Colonic mucosa (tissue), 4 donors: ENCODE measurements at regions not wholly inside any gene's neighbourhood (a gene's known extent, or its start where the extent isn't known, plus 50 kb on each side); places are given as distances from the start of the nearest gene placed in this dataset.

ENCODE experiments used
- DNase-seq: peaks from one replicate; pipeline ENCODE4 v3.0.0-alpha.2; 2020
- H3K27ac ChIP-seq: fragments of 200-600 bp; one replicate; pipeline ENCODE4 v1.8.0; 2021
- H3K27me3 ChIP-seq: fragments of 200-600 bp; one replicate; pipeline ENCODE4 v1.8.0; 2021
- H3K36me3 ChIP-seq: fragments of 200-600 bp; one replicate; pipeline ENCODE4 v1.8.0; 2021
- H3K4me1 ChIP-seq: fragments of 200-600 bp; one replicate; pipeline ENCODE4 v1.8.0; 2021; ENCODE audit warnings: mild to moderate bottlenecking
- H3K4me3 ChIP-seq: fragments of 200-600 bp; one replicate; pipeline ENCODE4 v1.8.0; 2021
- H3K9ac ChIP-seq, 2 donors: one replicate each; pipeline ENCODE4 v1.7.0; 2013; ENCODE audit warnings: control low read depth in 2 of 2, low read depth in 2 of 2, low read length in 2 of 2
- H3K9me3 ChIP-seq: fragments of 200-600 bp; one replicate; pipeline ENCODE4 v1.8.0; 2021
- intact Hi-C: fragments of 100-400 bp; cut with DNase I; formaldehyde crosslinking; loops from one replicate; pipeline ENCODE4 v1.14.1; 2022
- TF ChIP-seq, protein P1 (sequence below): fragments of 200-600 bp; IDR thresholded peaks from one replicate; pipeline ENCODE4 v1.8.0; 2022; ENCODE audit warnings: antibody characterized with exemption, mild to moderate bottlenecking
- donor health status: healthy.
- donor health status: DM: no; HTN: no; CAD: no.
- donor health status: DM: no; HTN: no; CAD: no.

DNA sequence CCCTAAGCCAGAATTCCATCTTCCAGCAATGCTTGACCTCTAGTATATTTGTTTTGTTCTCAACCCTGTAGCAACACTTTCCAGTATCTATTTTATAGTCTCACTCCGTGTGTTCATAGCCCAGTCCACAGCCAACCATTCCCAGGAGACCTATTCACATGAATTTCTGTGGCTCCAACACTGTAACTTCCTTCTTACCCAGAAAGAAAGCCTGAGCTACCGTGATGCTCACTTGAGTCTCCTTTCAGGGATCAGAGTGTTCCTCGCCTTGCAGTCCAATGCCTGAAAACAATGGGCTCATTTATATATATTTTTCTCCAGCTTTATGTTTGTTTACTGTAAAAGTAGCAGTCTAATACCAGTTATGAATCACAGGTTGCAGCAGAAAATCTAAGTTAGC, 645.0 kb upstream of the NOVA1 start:
- no peaks in the 10 kb centered on the region for H3K36me3 ChIP-seq
- no peaks in the 10 kb centered on the region for H3K9me3 ChIP-seq
- H3K27ac ChIP-seq = no peak overlapping the region
- no peaks in the 10 kb centered on the region for H3K4me1 ChIP-seq
- DNase-seq = no peak
- H3K27me3 ChIP-seq = no peaks in the 10 kb centered on the region
- no peak overlapping the region for H3K4me3 ChIP-seq
- no peak overlapping the region for H3K9ac ChIP-seq
- TF ChIP-seq, protein P1, sequence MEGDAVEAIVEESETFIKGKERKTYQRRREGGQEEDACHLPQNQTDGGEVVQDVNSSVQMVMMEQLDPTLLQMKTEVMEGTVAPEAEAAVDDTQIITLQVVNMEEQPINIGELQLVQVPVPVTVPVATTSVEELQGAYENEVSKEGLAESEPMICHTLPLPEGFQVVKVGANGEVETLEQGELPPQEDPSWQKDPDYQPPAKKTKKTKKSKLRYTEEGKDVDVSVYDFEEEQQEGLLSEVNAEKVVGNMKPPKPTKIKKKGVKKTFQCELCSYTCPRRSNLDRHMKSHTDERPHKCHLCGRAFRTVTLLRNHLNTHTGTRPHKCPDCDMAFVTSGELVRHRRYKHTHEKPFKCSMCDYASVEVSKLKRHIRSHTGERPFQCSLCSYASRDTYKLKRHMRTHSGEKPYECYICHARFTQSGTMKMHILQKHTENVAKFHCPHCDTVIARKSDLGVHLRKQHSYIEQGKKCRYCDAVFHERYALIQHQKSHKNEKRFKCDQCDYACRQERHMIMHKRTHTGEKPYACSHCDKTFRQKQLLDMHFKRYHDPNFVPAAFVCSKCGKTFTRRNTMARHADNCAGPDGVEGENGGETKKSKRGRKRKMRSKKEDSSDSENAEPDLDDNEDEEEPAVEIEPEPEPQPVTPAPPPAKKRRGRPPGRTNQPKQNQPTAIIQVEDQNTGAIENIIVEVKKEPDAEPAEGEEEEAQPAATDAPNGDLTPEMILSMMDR = no peak
- intact Hi-C loops = no loop called here

DNA sequence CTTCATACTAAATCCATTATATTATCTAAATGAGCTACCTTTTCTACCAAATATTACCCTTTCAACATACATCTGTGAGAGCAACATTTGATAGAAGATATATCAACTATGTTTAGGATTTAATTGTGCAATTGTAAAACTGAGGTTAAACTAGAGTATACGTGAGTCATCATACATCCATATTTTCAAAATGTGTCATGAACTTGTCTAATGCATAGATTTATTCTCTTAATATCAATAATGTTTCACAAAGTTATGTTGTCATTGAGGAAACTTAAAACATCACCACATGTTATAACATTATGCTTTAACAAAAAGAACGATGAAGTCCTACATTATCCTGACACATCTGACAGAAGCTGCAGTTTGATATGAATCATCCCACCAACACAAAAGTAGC, 645.5 kb upstream of the NOVA1 start:
- Histone ChIP-seq H3K4me3 (no peak overlapping the region), H3K9me3 (no peaks in the 10 kb centered on the region), H3K9ac (no peak overlapping the region), H3K27me3 (no peaks in the 10 kb centered on the region), H3K4me1 (no peaks in the 10 kb centered on the region), H3K27ac (no peak overlapping the region), H3K36me3 (no peaks in the 10 kb centered on the region)
- intact Hi-C loops = no loop called here
- TF ChIP-seq, protein P1 = no peak
- DNase-seq = no peak

DNA sequence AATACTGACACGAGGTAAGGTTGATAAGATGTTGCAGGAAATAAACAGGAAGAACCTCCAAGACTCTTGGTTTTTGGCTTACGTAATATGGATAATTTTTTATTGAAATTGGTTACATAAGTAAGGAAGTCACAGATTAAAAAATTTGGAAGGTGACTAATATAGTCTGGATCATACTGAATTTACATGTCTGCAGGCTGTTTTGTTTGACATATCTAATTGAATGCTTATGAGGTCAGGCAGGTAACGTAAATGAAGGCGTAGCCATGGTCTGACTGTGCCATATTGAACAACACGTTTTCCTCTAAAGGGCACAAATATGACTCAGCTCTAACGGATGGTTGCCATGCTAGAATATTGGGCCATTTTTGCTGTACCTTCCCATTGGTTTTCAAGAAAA, 648.1 kb upstream of the NOVA1 start:
- intact Hi-C loops = no loop called here
- H3K27ac ChIP-seq = no peak overlapping the region
- no peaks in the 10 kb centered on the region for H3K27me3 ChIP-seq
- H3K36me3 ChIP-seq = no peaks in the 10 kb centered on the region
- no peak overlapping the region for H3K4me3 ChIP-seq
- no peak overlapping the region for H3K9ac ChIP-seq
- TF ChIP-seq, protein P1 = no peak
- H3K4me1 ChIP-seq = no peaks in the 10 kb centered on the region
- no peak for DNase-seq
- no peaks in the 10 kb centered on the region for H3K9me3 ChIP-seq

DNA sequence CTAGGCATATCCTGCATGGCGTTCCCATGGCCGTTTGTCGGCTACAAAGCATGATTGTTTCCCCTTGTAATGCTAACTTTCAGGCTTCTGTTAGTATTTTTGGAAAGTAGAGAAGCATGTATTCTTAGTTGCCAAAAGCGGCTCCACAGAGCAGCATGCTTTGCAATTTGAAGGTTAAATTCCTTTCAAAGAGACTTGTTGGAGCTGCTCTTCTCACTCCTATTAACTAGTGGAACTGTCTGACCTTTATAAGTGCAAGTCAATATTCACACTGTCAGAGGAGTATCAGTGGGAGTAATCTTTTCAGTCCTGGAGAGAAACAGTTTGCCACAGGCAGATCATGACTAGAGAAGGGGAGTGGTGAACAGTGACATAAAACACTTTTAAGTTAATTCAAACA, 656.1 kb upstream of the NOVA1 start:
- intact Hi-C loops = no loop called here
- no peak overlapping the region for H3K4me3 ChIP-seq

DNA sequence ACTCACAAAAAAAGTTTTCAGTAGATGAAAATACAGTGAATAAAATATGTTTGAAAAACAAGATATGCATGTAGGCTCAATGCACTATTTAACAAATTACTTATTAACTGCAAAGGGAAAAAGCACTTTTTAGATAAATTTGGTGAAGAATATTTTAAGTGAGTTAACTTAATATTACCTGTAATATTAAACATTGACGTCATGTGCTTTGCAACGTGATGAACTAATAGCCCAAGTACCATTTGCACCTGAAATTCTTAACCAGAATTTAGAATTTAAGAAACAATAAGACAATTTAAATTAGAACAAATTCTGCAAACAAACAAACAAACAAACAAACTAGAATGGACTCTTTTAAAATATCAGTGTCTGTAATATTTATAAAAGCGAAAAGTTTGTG, 659.0 kb upstream of the NOVA1 start:
- Histone ChIP-seq H3K4me1 (no peaks in the 10 kb centered on the region), H3K4me3 (no peak overlapping the region), H3K9ac (no peak overlapping the region), H3K36me3 (no peaks in the 10 kb centered on the region), H3K27me3 (no peaks in the 10 kb centered on the region), H3K9me3 (no peaks in the 10 kb centered on the region), H3K27ac (no peak overlapping the region)
- intact Hi-C loops = no loop called here
- DNase-seq = no peak
- TF ChIP-seq, protein P1 = no peak

More for the DNA sequence above, 656.1 kb upstream of the NOVA1 start:
- Histone ChIP-seq H3K36me3 (no peaks in the 10 kb centered on the region), H3K27me3 (no peaks in the 10 kb centered on the region), H3K9me3 (no peaks in the 10 kb centered on the region), H3K9ac (no peak overlapping the region), H3K4me1 (no peaks in the 10 kb centered on the region), H3K27ac (no peak overlapping the region)
- DNase-seq = no peak
- TF ChIP-seq, protein P1 = no peak

DNA sequence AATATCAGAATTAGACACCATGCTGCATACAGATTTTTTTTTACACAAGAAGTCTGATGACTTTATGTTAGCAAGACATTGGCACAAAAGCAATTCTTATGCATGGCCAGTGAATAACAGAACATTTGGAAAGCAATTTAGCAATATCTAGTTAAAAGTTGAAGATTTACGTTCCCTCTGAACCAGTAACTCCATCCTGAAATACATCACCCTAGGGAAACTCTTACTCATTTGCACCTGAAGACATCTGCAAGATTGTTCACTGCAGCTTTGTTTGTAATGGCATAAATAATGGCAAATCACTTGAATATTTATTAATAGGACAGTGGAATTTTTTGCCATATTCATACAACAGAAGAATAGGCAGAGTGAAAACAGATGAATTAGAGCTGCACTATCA, 670.0 kb upstream of the NOVA1 start:
- Histone ChIP-seq H3K27me3 (no peaks in the 10 kb centered on the region), H3K9ac (no peak overlapping the region), H3K4me3 (no peak overlapping the region), H3K9me3 (no peaks in the 10 kb centered on the region), H3K36me3 (no peaks in the 10 kb centered on the region), H3K4me1 (no peaks in the 10 kb centered on the region), H3K27ac (no peak overlapping the region)
- intact Hi-C loops = no loop called here
- no peak for DNase-seq
- TF ChIP-seq, protein P1 = no peak
